Neural crest cell (in vitro differentiated cells): ENCODE measurements at regions not wholly inside any gene's neighbourhood (a gene's known extent, or its start where the extent isn't known, plus 50 kb on each side); places are given as distances from the start of the nearest gene placed in this dataset.

Source experiments
- DNase-seq: peaks from one replicate; pipeline ENCODE4 v3.0.0; 2021; ENCODE audit warnings: low read depth, mixed read lengths, low spot score
- H3K27ac Mint-ChIP-seq: one replicate; pipeline ENCODE4 v1.8.0; 2021; ENCODE audit warnings: mild to moderate bottlenecking, mixed read lengths; ENCODE audit not compliant: unreplicated experiment
- H3K27me3 Mint-ChIP-seq: 2 replicates; pipeline ENCODE4 v1.8.0; 2021; ENCODE audit warnings: low read depth, mild to moderate bottlenecking, mixed read lengths
- H3K36me3 Mint-ChIP-seq: 2 replicates; pipeline ENCODE4 v1.8.0; 2021; ENCODE audit warnings: low read depth, mild to moderate bottlenecking, mixed read lengths
- H3K4me1 Mint-ChIP-seq: 2 replicates; pipeline ENCODE4 v1.8.0; 2021; ENCODE audit warnings: mixed read lengths
- H3K4me3 Mint-ChIP-seq: one replicate; pipeline ENCODE4 v1.8.0; 2021; ENCODE audit warnings: mild to moderate bottlenecking, mixed read lengths
- H3K9me3 Mint-ChIP-seq: 2 replicates; pipeline ENCODE4 v1.8.0; 2021; ENCODE audit warnings: mixed read lengths
- CTCF ChIP-seq: fragments of 200-600 bp; sonication (generic); conservative IDR thresholded peaks from 2 replicates; pipeline ENCODE4 v1.5.0; 2021; ENCODE audit warnings: antibody characterized with exemption, mild to moderate bottlenecking

- no peak overlapping the region for H3K27ac Mint-ChIP-seq
- no peaks in the 10 kb centered on the region for H3K4me1 Mint-ChIP-seq
- no peak for TF ChIP-seq CTCF
- no peak for DNase-seq
- H3K27me3 Mint-ChIP-seq = no peaks in the 10 kb centered on the region
- H3K36me3 Mint-ChIP-seq = no peaks in the 10 kb centered on the region
- H3K9me3 Mint-ChIP-seq = peaks cover 3% of the 10 kb centered on the region
- no peak overlapping the region for H3K4me3 Mint-ChIP-seq
Measured at GRCh38 chr7:125025620-125026019, 96.0 kb upstream of the POT1 start.

- DNase-seq = no peak
- no peak overlapping the region for H3K27ac Mint-ChIP-seq
- H3K36me3 Mint-ChIP-seq = no peaks in the 10 kb centered on the region
Measured at GRCh38 chr7:125020801-125021200, 91.2 kb upstream of the POT1 start.

DNA sequence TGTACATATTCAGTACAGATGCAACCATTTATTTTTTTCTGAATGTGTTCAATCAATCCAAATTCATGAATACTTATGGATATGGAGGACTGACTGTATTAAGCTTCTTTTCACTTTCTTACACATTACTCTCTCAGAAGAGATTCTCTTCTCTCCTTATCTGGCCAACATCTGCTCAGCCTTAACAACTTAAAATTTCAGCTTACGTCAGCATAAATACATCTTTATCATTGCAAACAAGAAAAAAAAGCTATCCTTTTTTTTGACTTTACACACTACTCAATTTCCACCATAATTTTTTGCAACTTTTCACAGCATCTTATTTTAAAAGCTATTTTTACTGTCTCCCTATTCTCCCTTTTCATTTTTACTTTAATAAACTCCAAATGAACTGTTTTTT is 80.9 kb upstream of the POT1 start:
- Mint-ChIP-seq H3K4me3 (no peak overlapping the region), H3K4me1 (no peaks in the 10 kb centered on the region), H3K27me3 (no peaks in the 10 kb centered on the region), H3K36me3 (no peaks in the 10 kb centered on the region), H3K27ac (no peak overlapping the region), H3K9me3 (no peaks in the 10 kb centered on the region)
- DNase-seq = no peak
- no peak for TF ChIP-seq CTCF

More at GRCh38 chr7:125020801-125021200, 91.2 kb upstream of the POT1 start:
- H3K9me3 Mint-ChIP-seq = peaks cover 3% of the 10 kb centered on the region
- no peak for TF ChIP-seq CTCF
- no peaks in the 10 kb centered on the region for H3K27me3 Mint-ChIP-seq
- H3K4me1 Mint-ChIP-seq = no peaks in the 10 kb centered on the region
- no peak overlapping the region for H3K4me3 Mint-ChIP-seq

DNA sequence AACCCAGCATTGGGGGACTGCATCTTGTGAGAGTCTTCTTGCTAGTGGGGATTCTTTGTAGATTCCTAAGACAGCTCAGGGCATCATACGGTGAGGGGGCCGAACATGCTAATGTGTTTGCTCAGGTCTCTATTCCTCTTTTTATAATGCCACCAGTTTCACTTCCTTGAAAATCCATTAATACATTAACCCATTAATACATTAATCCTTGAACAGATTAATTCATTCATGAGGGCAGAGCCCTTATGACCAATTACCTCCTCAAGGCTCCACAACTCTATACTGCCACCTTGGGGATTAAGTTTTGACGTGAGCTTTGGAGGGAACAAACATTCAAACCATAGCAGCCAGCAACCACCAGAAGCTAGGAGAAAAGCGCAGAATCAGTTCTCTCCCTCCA is 67.2 kb upstream of the POT1 start:
- Mint-ChIP-seq H3K27ac (no peak overlapping the region), H3K36me3 (no peaks in the 10 kb centered on the region), H3K4me3 (no peak overlapping the region), H3K9me3 (peaks cover 3% of the 10 kb centered on the region), H3K4me1 (no peaks in the 10 kb centered on the region), H3K27me3 (no peaks in the 10 kb centered on the region)
- no peak for TF ChIP-seq CTCF
- DNase-seq = no peak

DNA sequence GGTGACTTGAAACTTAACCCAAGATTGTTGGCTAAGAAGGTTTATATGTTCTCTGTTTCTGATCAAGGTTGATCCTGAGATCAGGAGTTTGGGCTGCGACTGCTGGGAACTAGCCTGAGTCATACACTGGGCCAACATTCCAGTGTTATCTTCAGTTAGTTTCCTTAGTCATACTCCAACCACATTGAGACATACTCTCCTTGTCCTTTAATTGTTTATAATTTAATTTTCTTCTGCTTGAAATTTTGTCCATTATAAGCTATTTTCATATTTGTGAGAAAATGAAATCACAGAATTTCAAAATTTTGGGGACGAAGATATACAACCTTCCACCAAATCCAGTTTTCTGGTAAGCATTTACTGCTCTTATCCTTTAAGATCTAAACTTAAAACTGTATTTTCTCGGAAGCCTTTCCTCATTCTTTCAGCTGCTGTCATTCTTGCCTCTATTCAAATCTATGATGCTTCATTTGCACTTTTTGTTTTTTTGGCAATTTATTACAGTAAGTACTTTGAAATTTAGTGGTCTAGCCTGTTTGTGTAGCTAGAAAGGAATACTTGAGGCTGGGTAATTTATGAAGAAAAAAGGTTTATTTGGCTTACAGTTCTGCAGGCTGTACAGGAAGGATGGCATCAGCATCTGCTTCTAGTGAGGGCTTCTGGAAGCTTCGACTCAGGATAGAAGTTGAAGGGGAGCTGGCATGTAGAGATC is 63.4 kb upstream of the POT1 start:
- Mint-ChIP-seq H3K4me3 (no peak overlapping the region), H3K36me3 (no peaks in the 10 kb centered on the region)

More for the DNA sequence above, 63.4 kb upstream of the POT1 start:
- Mint-ChIP-seq H3K4me1 (no peaks in the 10 kb centered on the region), H3K27me3 (no peaks in the 10 kb centered on the region), H3K27ac (no peak overlapping the region), H3K9me3 (no peaks in the 10 kb centered on the region)
- no peak for DNase-seq
- no peak for TF ChIP-seq CTCF
